GM12878 (cell line): ENCODE measurements at regions not wholly inside any gene's neighbourhood (a gene's known extent, or its start where the extent isn't known, plus 50 kb on each side); places are given as distances from the start of the nearest gene placed in this dataset.

Source experiments
- ATAC-seq: fragments of 200-7000 bp; cut with Tn5 transposase; 3 replicates; pipeline ENCODE4 v1.9.1; 2020; ENCODE audit warnings: mild to moderate bottlenecking, moderate library complexity
- BruUV-seq: library from RNA; stranded (reverse); fragments of 400-500 nt; replicated peaks from 2 replicates; lab custom pipeline; 2021; lab: Mats Ljungman, UMichigan
- CTCF ChIA-PET: fragments of 300-600 bp; sonication (Branson Sonifier 250); formaldehyde crosslinking; extraction: SDS; loops from one replicate; lab custom pipeline; 2021; ENCODE audit warnings: inconsistent platforms; lab: Yijun Ruan, JAX
- POLR2A ChIA-PET: fragments of 350-600 bp; formaldehyde crosslinking; extraction: SDS; loops from one replicate; lab custom pipeline; 2021; ENCODE audit warnings: inconsistent platforms; lab: Charles Lee
- RAD21 ChIA-PET: fragments of 300-600 bp; sonication (Branson Sonifier 250); formaldehyde crosslinking; loops from one replicate; lab custom pipeline; 2023; ENCODE audit warnings: antibody characterized with exemption; ENCODE audit not compliant: unreplicated experiment; lab: Charles Lee
- SMC1A ChIA-PET: fragments of 300-600 bp; sonication (Branson Sonifier 250); formaldehyde crosslinking; loops from one replicate; lab custom pipeline; 2023; ENCODE audit not compliant: unreplicated experiment, uncharacterized antibody; lab: Charles Lee
- DNase-seq: peaks from one replicate; pipeline ENCODE4 v3.0.0-alpha.2; 2011; ENCODE audit warnings: low read depth, low spot score
- FAIRE-seq: peaks from 3 replicates; lab custom pipeline; 2011; peaks lifted over from hg19 to GRCh38; lab: Jason Lieb, UNC
- H2AFZ ChIP-seq: 2 replicates; pipeline ENCODE4 v1.6.0; 2011; ENCODE audit warnings: low read depth, low read length, control low read depth; ENCODE audit not compliant: control insufficient read depth
- H3K27ac ChIP-seq: 2 replicates; pipeline ENCODE4 v1.5.1; 2011; ENCODE audit warnings: control low read depth; ENCODE audit not compliant: control insufficient read depth, insufficient read depth
- H3K27me3 ChIP-seq, 2 experiments: replicated peaks in 1 of 2; 2 replicates each; pipeline versions ENCODE4 v1.6.0 to v1.6.1; 2011; ENCODE audit warnings: low read length in 1 of 2; ENCODE audit not compliant: control insufficient read depth in 2 of 2, insufficient read depth in 2 of 2
- H3K36me3 ChIP-seq, 2 experiments: 2 replicates each; pipeline ENCODE4 v1.5.1; 2011; ENCODE audit warnings: low read length in 1 of 2; ENCODE audit not compliant: control insufficient read depth in 2 of 2, insufficient read depth in 2 of 2
- H3K4me1 ChIP-seq: 2 replicates; pipeline ENCODE4 v1.6.1; 2011; ENCODE audit warnings: mild to moderate bottlenecking, low read length, moderate library complexity, mixed read lengths; ENCODE audit not compliant: control insufficient read depth, insufficient read depth
- H3K4me2 ChIP-seq: 2 replicates; pipeline ENCODE4 v1.6.0; 2011; ENCODE audit warnings: control low read depth; ENCODE audit not compliant: control insufficient read depth, insufficient read depth
- H3K4me3 ChIP-seq: fragments of 200-600 bp; sonication (generic); 2 replicates; pipeline ENCODE4 v1.5.1; 2016
- H3K79me2 ChIP-seq: 2 replicates; pipeline ENCODE4 v1.6.0; 2011; ENCODE audit warnings: low read length; ENCODE audit not compliant: control insufficient read depth, insufficient read depth
- H3K9ac ChIP-seq: 2 replicates; pipeline ENCODE4 v1.8.0; 2011; ENCODE audit warnings: low read length, control low read depth, mixed read lengths; ENCODE audit not compliant: control insufficient read depth, insufficient read depth
- H3K9me3 ChIP-seq: replicated peaks from 3 replicates; pipeline ENCODE4 v1.5.1; 2011; ENCODE audit warnings: mild to moderate bottlenecking, low read length; ENCODE audit not compliant: control insufficient read depth, insufficient read depth
- H4K20me1 ChIP-seq: 2 replicates; pipeline ENCODE4 v1.6.0; 2011; ENCODE audit not compliant: control insufficient read depth, insufficient read depth
- BCLAF1 ChIP-seq: fragments of 450-650 bp; IDR thresholded peaks from 2 replicates; pipeline ENCODE4 v1.6.1; 2017; ENCODE audit warnings: antibody characterized with exemption, mild to moderate bottlenecking, moderate library complexity
- CHD4 ChIP-seq: fragments of 200-600 bp; sonication (generic); IDR thresholded peaks from 2 replicates; pipeline ENCODE4 v1.6.1; 2016; ENCODE audit warnings: mild to moderate bottlenecking
- EGR1 ChIP-seq, 2 experiments: IDR thresholded peaks; 1 replicate in 1 of 2; 2 replicates in 1 of 2; pipeline ENCODE4 v1.6.1; 2011 to 2012; ENCODE audit warnings: low read depth in 2 of 2, low read length in 2 of 2, borderline replicate concordance in 1 of 2, mild to moderate bottlenecking in 1 of 2, moderate library complexity in 1 of 2
- EP300 ChIP-seq, 2 experiments: fragments of 150-350 bp in 1 of 2; IDR thresholded peaks; 2 replicates each; pipeline ENCODE4 v1.6.1; 2011 to 2012; ENCODE audit warnings: low read depth in 2 of 2, low read length in 2 of 2, borderline replicate concordance in 1 of 2, improper control_type of control experiment in 1 of 2, inconsistent platforms in 1 of 2; ENCODE audit not compliant: control insufficient read depth in 1 of 2
- HCFC1 ChIP-seq: fragments of 150-350 bp; IDR thresholded peaks from 2 replicates; pipeline ENCODE4 v1.6.1; 2014; ENCODE audit warnings: low read length
- MYB ChIP-seq: fragments of 150-350 bp; IDR thresholded peaks from 2 replicates; pipeline ENCODE4 v1.6.1; 2014; ENCODE audit warnings: mild to moderate bottlenecking, low read depth, low read length, borderline replicate concordance
- NKRF ChIP-seq: fragments of 450-650 bp; conservative IDR thresholded peaks from 2 replicates; pipeline ENCODE4 v1.6.1; 2017; ENCODE audit warnings: mild to moderate bottlenecking, moderate library complexity
- NR2F1 ChIP-seq: fragments of 450-650 bp; conservative IDR thresholded peaks from 2 replicates; pipeline ENCODE4 v1.6.1; 2017; ENCODE audit warnings: mild to moderate bottlenecking
- PBX3 ChIP-seq: IDR thresholded peaks from 2 replicates; pipeline ENCODE4 v1.6.1; 2011; ENCODE audit warnings: mild to moderate bottlenecking, low read depth, low read length, moderate library complexity; ENCODE audit not compliant: insufficient replicate concordance
- POLR2A ChIP-seq: IDR thresholded peaks from 2 replicates; pipeline ENCODE4 v1.6.1; 2011; ENCODE audit warnings: low read depth, mild to moderate bottlenecking, low read length
- POLR2AphosphoS2 ChIP-seq: IDR thresholded peaks from 2 replicates; pipeline ENCODE4 v1.6.1; 2011; ENCODE audit warnings: low read depth, mild to moderate bottlenecking, low read length, improper control_type of control experiment, moderate library complexity
- POLR2AphosphoS5 ChIP-seq: IDR thresholded peaks from 2 replicates; pipeline ENCODE4 v1.6.1; 2011; ENCODE audit warnings: mild to moderate bottlenecking, low read length, inconsistent platforms
- RAD51 ChIP-seq: fragments of 450-650 bp; IDR thresholded peaks from 2 replicates; pipeline ENCODE4 v1.6.1; 2016; ENCODE audit warnings: moderate library complexity, mild to moderate bottlenecking, inconsistent platforms
- RBBP5 ChIP-seq: fragments of 200-600 bp; sonication (generic); conservative IDR thresholded peaks from 2 replicates; pipeline ENCODE4 v1.6.1; 2016
- RFX5 ChIP-seq: IDR thresholded peaks from 2 replicates; pipeline ENCODE4 v1.6.1; 2011; ENCODE audit warnings: low read depth, low read length, improper control_type of control experiment
- TCF12 ChIP-seq: IDR thresholded peaks from 2 replicates; pipeline ENCODE4 v1.6.1; 2011; ENCODE audit warnings: low read depth, mild to moderate bottlenecking, low read length
- USF2 ChIP-seq: IDR thresholded peaks from 2 replicates; pipeline ENCODE4 v1.6.1; 2011; ENCODE audit warnings: low read depth, low read length, improper control_type of control experiment, borderline replicate concordance
- YY1 ChIP-seq: IDR thresholded peaks from 2 replicates; pipeline ENCODE4 v1.6.1; 2011; ENCODE audit warnings: low read depth, mild to moderate bottlenecking, low read length
- ZNF207 ChIP-seq: fragments of 450-650 bp; IDR thresholded peaks from 2 replicates; pipeline ENCODE4 v1.6.1; 2014; ENCODE audit warnings: antibody characterized with exemption, mild to moderate bottlenecking, borderline replicate concordance
- WGBS: methylation state at CpG from one replicate; pipeline ENCODE4 v1.1.6; 2016; ENCODE audit warnings: low lambda C conversion rate; ENCODE audit not compliant: insufficient replicate concordance, insufficient coverage; ENCODE audit errors: missing lambda C conversion rate; 5-methylcytosine and 5-hydroxymethylcytosine counted together
- in situ Hi-C: fragments of 300-500 bp; cut with MboI; formaldehyde crosslinking; loops from 9 replicates; pipeline ENCODE4 v1.14.3; 2018; ENCODE audit warnings: mixed read lengths
- intact Hi-C: fragments of 100-400 bp; cut with micrococcal nuclease; formaldehyde crosslinking; loops from one replicate; pipeline ENCODE4 v1.14.2; 2022; ENCODE audit not compliant: unreplicated experiment

- Histone ChIP-seq H3K79me2 (no peaks in the 10 kb centered on the region), H3K4me3 (no peak overlapping the region), H3K4me2 (no peak overlapping the region), H3K36me3 (no peaks in the 10 kb centered on the region), H3K4me1 (no peaks in the 10 kb centered on the region), H3K27me3 (no peaks in the 10 kb centered on the region), H4K20me1 (no peaks in the 10 kb centered on the region), H2AFZ (no peak overlapping the region), H3K9ac (no peak overlapping the region), H3K9me3 (no peaks in the 10 kb centered on the region), H3K27ac (no peak overlapping the region)
- WGBS: 26% methylated on average over 3 of the region's 3 CpGs
- DNase-seq: no peak
- intact Hi-C loops: no loop called here
- ChIA-PET RAD21 (no interaction called here), POLR2A (no interaction called here), SMC1A (no interaction called here), CTCF (no interaction called here)
- FAIRE-seq: no peak
- no peak for ATAC-seq
- in situ Hi-C loops: no loop called here
- no TSS peak for BruUV-seq
- TF ChIP-seq NR2F1 (no peak), YY1 (no peak), NKRF (no peak), ZNF207 (no peak), EGR1 (IDR thresholded peaks at IDR 0.05; ENCODE audit: borderline replicate concordance in 1 of 2, low read depth in 2 of 2, low read length in 2 of 2) (no peak), EP300 (IDR thresholded peaks at IDR 0.05; ENCODE audit: borderline replicate concordance in 1 of 2, control insufficient read depth in 1 of 2, low read depth in 2 of 2, low read length in 2 of 2) (no peak), POLR2A (no peak), CHD4 (no peak), RFX5 (no peak), PBX3 (no peak), USF2 (no peak), TCF12 (no peak), MYB (no peak), RAD51 (no peak), HCFC1 (no peak), POLR2AphosphoS2 (no peak), RBBP5 (no peak), POLR2AphosphoS5 (no peak), BCLAF1 (no peak)
Measured at GRCh38 chr10:114726820-114727271, 68.8 kb upstream of the ABLIM1 start.
